Heart left ventricle (tissue), 16 donors: ENCODE measurements at regions not wholly inside any gene's neighbourhood (a gene's known extent, or its start where the extent isn't known, plus 50 kb on each side); places are given as distances from the start of the nearest gene placed in this dataset.

Experiments used
- ATAC-seq, 4 donors: fragments of 200-7000 bp; cut with Tn5 transposase; one replicate each; pipeline ENCODE4 v1.9.1; 2020 to 2022; ENCODE audit warnings: moderate library complexity in 4 of 4, mild to moderate bottlenecking in 3 of 4, moderate number of reproducible peaks in 1 of 4
- DNase-seq, 5 donors: peaks; one replicate each; pipeline ENCODE4 v3.0.0-alpha.2; 2020
- H3K27ac ChIP-seq, 12 donors: fragments of 200-600 bp; sonication (generic) in 4 of 12; one replicate each; pipeline versions ENCODE4 v1.5.0 to v1.8.0; 2016 to 2022; ENCODE audit warnings: mild to moderate bottlenecking in 2 of 12
- H3K27me3 ChIP-seq, 9 donors: fragments of 200-600 bp; sonication (generic) in 2 of 9; one replicate each; pipeline versions ENCODE4 v1.5.1 to v1.8.0; 2016 to 2022; ENCODE audit warnings: mild to moderate bottlenecking in 3 of 9
- H3K36me3 ChIP-seq, 9 donors: fragments of 200-600 bp; sonication (generic) in 2 of 9; one replicate each; pipeline versions ENCODE4 v1.5.0 to v1.8.0; 2018 to 2022; ENCODE audit warnings: mild to moderate bottlenecking in 2 of 9
- H3K4me1 ChIP-seq, 12 donors: fragments of 200-600 bp; sonication (generic) in 4 of 12; one replicate each; pipeline versions ENCODE4 v1.5.0 to v1.8.0; 2016 to 2022; ENCODE audit warnings: mild to moderate bottlenecking in 3 of 12
- H3K4me3 ChIP-seq, 12 donors: fragments of 200-600 bp; sonication (generic) in 4 of 12; one replicate each; pipeline versions ENCODE4 v1.5.0 to v1.8.0; 2017 to 2022; ENCODE audit warnings: mild to moderate bottlenecking in 9 of 12, moderate library complexity in 4 of 12
- H3K9me3 ChIP-seq, 12 donors: fragments of 200-600 bp; sonication (generic) in 4 of 12; one replicate each; pipeline versions ENCODE4 v1.5.0 to v1.8.0; 2016 to 2022; ENCODE audit warnings: mild to moderate bottlenecking in 1 of 12
- CTCF ChIP-seq, 12 donors: fragments of 200-600 bp; sonication (generic) in 4 of 12; IDR thresholded peaks; one replicate each; pipeline versions ENCODE4 v1.5.0 to v1.8.0; 2018 to 2022; ENCODE audit warnings: antibody characterized with exemption in 12 of 12, mild to moderate bottlenecking in 5 of 12
- POLR2A ChIP-seq, 2 donors: fragments of 450-650 bp; IDR thresholded peaks; one replicate each; pipeline ENCODE4 v1.6.1; 2017; ENCODE audit warnings: antibody characterized with exemption in 2 of 2, mild to moderate bottlenecking in 2 of 2, moderate library complexity in 2 of 2
- WGBS, 4 donors: extraction: QIAGEN DNeasy Blood & Tissue Kit in 2 of 4; methylation state at CpG; one replicate each; pipeline versions ENCODE4 v1.1.5 to v1.1.7; 2013 to 2018; 5-methylcytosine and 5-hydroxymethylcytosine counted together
- intact Hi-C, 10 donors: fragments of 100-400 bp; cut with DNase I; formaldehyde crosslinking; loops; one replicate each; pipeline versions ENCODE4 v1.11.1 to v1.14.2; 2022
- donor health status: ischemic (EF 13 %, LVEDD 7.1; RV severe dilation, severe dysfunction).
- donor health status: healthy with polysubstance abuse.
- donor health status: DM: no; HTN: yes; CAD: no.
- donor health status: DM: no; HTN: no; CAD: no.
- donor health status: ischemic (EF 25% LVEDD 6.9; RV normal size, moderate dysfunction).
- donor health status: ischemic (EF 25% LVEDD 5.7; RV mildly dilated, moderate dysfunction).
- donor health status: healthy.
- donor health status: DM: yes; HTN: yes; CAD: no.
- donor health status: ischemic (EF 35%, LVEDD 5.7; RV mildly dilated, moderate dysfunction).
- donor health status: nonischemic (EF 11% LVEDD 7.7; RV severe dilation, severe dysfunction).
- donor health status: DM: yes; HTN: yes; CAD: no.
- donor health status: PGD.
- donor health status: ischemic (EF 29% LVEDD 5.4; RV normal size, mild dysfunction).
- donor health status: nonischemic (EF 23%, LVEDD 6.1; RV moderate dilation, normal function).

GRCh38 chr19:5507065-5507909 is 52.1 kb downstream of the ZNRF4 start:
- Histone ChIP-seq H3K4me1 (no peaks in the 10 kb centered on the region), H3K4me3 (no peak overlapping the region), H3K36me3 (no peaks in the 10 kb centered on the region), H3K27ac (no peak overlapping the region), H3K9me3 (peaks cover 0 to 25% (median 12%) of the 10 kb centered on the region in 12 donors), H3K27me3 (no peaks in the 10 kb centered on the region)
- TF ChIP-seq CTCF (IDR thresholded peaks at IDR 0.05) (no peak), POLR2A (IDR thresholded peaks at IDR 0.05) (no peak)
- intact Hi-C loops, result no loop called here
- 82 to 88% (median 86%) methylated on average over 38 to 39 of the region's 39 CpGs for WGBS, 4 donors
- ATAC-seq, result no peak
- DNase-seq, result peak in 1 of 5 donors; percentile 4
